ENCODE measurements at regions not wholly inside any gene's neighbourhood (a gene's known extent, or its start where the extent isn't known, plus 50 kb on each side); places are given as distances from the start of the nearest gene placed in this dataset.

DNA sequence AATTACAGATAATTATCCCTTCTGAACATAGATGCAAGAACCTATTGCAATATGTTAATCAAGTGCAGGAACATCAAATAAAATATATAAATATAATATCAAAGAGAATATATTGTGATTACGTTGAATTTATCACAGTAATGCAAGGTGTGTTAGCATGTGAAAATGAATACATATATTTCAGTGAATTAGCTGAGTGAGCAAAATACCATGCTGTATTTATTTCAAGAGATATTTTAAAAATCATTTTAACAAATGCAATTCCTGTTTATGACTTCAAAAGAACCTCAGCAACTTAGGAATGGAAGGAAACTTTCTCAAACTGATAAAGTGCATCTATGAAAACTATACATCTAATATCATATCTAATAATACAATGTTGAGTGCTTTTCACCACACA is 856.9 kb upstream of the PTPRD start:
- no peak for TF ChIP-seq EP300 (IDR thresholded peaks at IDR 0.05)
- TF ChIP-seq POLR2A (IDR thresholded peaks at IDR 0.05; ENCODE audit: low read length) = no peak
- TF ChIP-seq CTCF (IDR thresholded peaks at IDR 0.05) = no peak
- peak; percentile 52 for TF ChIP-seq MAFK (IDR thresholded peaks at IDR 0.05; ENCODE audit: partially characterized antibody)

Measured in A549 (cell line).